Astrocyte of the spinal cord (primary cell): ENCODE measurements at regions not wholly inside any gene's neighbourhood (a gene's known extent, or its start where the extent isn't known, plus 50 kb on each side); places are given as distances from the start of the nearest gene placed in this dataset.
A peak's percentile ranks its signal among the peaks of the same experiment; 100 is the strongest.

ENCODE experiments used
- DNase-seq: peaks from one replicate; pipeline ENCODE4 v3.0.0; 2011; ENCODE audit warnings: low read depth, low spot score
- H3K4me3 ChIP-seq: 2 replicates; pipeline ENCODE4 v1.5.1; 2011; ENCODE audit warnings: low read depth, mild to moderate bottlenecking, low read length, moderate library complexity
- in situ Hi-C: cut with HindIII; loops from 2 replicates; pipeline ENCODE4 v1.10.0; 2017; ENCODE audit warnings: low sequenced_read_pairs
- TF ChIP-seq, protein P1 (sequence below): IDR thresholded peaks from 2 replicates; pipeline ENCODE4 v1.5.1; 2012; ENCODE audit warnings: low read depth, mild to moderate bottlenecking, low read length, inconsistent platforms

GRCh38 chr1:185670187-185670627, 64.0 kb upstream of the HMCN1 start:
- TF ChIP-seq, protein P1, sequence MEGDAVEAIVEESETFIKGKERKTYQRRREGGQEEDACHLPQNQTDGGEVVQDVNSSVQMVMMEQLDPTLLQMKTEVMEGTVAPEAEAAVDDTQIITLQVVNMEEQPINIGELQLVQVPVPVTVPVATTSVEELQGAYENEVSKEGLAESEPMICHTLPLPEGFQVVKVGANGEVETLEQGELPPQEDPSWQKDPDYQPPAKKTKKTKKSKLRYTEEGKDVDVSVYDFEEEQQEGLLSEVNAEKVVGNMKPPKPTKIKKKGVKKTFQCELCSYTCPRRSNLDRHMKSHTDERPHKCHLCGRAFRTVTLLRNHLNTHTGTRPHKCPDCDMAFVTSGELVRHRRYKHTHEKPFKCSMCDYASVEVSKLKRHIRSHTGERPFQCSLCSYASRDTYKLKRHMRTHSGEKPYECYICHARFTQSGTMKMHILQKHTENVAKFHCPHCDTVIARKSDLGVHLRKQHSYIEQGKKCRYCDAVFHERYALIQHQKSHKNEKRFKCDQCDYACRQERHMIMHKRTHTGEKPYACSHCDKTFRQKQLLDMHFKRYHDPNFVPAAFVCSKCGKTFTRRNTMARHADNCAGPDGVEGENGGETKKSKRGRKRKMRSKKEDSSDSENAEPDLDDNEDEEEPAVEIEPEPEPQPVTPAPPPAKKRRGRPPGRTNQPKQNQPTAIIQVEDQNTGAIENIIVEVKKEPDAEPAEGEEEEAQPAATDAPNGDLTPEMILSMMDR = peak; percentile 71
- H3K4me3 ChIP-seq = no peak overlapping the region
- in situ Hi-C loops = no loop called here
- DNase-seq = peak; percentile 72

GRCh38 chr1:185668013-185668412, 66.2 kb upstream of the HMCN1 start:
- in situ Hi-C loops = no loop called here
- TF ChIP-seq, protein P1 = no peak
- DNase-seq = no peak
- H3K4me3 ChIP-seq = no peak overlapping the region

DNA sequence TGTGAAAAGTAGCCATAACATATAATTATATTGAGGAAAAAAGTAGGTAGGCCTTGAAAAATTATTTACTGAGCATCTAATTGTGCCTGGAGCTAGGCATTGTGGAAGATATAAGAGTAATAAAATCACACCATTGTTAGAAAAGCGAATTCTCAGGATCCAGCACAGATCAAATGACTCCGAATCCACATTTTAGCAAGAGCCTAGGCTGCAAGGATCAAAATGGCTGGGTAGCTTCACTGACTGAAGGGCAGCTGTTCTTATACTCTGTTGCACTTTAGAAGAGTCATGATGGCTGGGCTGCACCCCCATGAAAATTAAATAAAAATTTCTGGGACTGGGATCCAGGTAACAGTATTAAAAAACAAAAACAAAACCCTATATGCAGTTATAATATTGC, 67.6 kb upstream of the HMCN1 start:
- DNase-seq = no peak
- in situ Hi-C loops = no loop called here
- H3K4me3 ChIP-seq = no peak overlapping the region
- TF ChIP-seq, protein P1 = no peak

DNA sequence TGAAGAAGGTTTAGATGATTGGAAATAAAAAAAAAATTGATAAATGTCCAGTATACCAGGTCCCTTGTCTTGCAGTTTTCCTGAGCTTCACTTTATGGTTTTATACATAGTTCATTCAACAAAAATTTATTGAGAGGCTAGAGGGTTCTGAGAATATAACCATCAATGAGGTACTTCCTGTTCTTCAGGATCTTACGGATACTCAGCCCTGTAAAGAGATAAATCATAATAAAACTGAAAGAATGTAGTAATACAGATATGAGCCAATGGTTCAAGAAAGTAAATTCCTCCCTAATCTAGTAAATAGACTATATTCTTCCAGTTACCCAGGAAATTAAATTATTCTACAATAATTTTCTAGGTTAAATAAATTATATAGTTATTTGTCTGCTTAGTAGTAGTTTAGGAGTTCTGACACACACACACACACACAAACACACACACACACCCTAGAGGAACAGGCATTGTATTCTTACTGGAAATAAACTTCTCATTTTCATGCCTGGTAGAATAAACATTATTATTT, 70.4 kb upstream of the HMCN1 start:
- no peak overlapping the region for H3K4me3 ChIP-seq
- no peak for DNase-seq
- in situ Hi-C loops = no loop called here
- TF ChIP-seq, protein P1 = no peak

DNA sequence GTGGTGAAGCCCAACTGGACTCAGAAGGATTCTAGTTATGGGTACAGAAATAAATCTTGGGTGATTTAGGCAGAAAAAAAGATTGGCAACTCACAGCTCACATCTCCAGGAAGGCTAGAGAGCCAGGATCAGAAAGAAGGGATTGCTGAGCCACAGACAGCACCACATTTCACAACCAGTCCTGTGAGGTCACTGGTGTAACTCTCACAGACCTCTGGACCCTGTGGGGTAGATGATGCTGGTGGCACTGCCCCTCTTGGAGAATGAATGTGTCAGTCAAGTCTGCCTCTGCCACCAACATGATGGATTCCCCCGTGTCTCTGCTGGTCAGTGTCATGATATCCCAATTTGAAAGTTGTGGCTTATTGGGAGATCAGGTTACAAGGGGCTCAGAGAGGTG, 70.9 kb upstream of the HMCN1 start:
- H3K4me3 ChIP-seq = no peak overlapping the region
- in situ Hi-C loops = no loop called here
- TF ChIP-seq, protein P1 = no peak
- DNase-seq = no peak

- in situ Hi-C loops = no loop called here
- no peak for DNase-seq
- no peak overlapping the region for H3K4me3 ChIP-seq
- TF ChIP-seq, protein P1 = no peak
Measured at GRCh38 chr1:185661971-185662370, 72.2 kb upstream of the HMCN1 start.

GRCh38 chr1:185656663-185657062, 77.5 kb upstream of the HMCN1 start:
- in situ Hi-C loops = no loop called here
- no peak overlapping the region for H3K4me3 ChIP-seq
- TF ChIP-seq, protein P1 = no peak
- no peak for DNase-seq
